Mesendoderm (in vitro differentiated cells): ENCODE measurements at regions not wholly inside any gene's neighbourhood (a gene's known extent, or its start where the extent isn't known, plus 50 kb on each side); places are given as distances from the start of the nearest gene placed in this dataset.
A peak's percentile ranks its signal among the peaks of the same experiment; 100 is the strongest.

Experiments
- DNase-seq: peaks from one replicate; pipeline ENCODE4 v3.0.0; 2013
- H2AK5ac ChIP-seq: 2 replicates; pipeline ENCODE4 v1.6.1; 2013; ENCODE audit warnings: low read length, inconsistent platforms
- H2BK120ac ChIP-seq: 2 replicates; pipeline ENCODE4 v1.6.1; 2013; ENCODE audit warnings: low read depth, mild to moderate bottlenecking, low read length, moderate library complexity, mixed read lengths
- H2BK15ac ChIP-seq: replicated peaks from 2 replicates; pipeline ENCODE4 v1.6.1; 2013; ENCODE audit warnings: low read depth, mild to moderate bottlenecking, moderate library complexity
- H2BK5ac ChIP-seq: 2 replicates; pipeline ENCODE4 v1.6.1; 2013; ENCODE audit warnings: low read length, inconsistent platforms
- H3K18ac ChIP-seq: 2 replicates; pipeline ENCODE4 v1.6.1; 2013; ENCODE audit warnings: mild to moderate bottlenecking, low read length, mixed read lengths
- H3K23ac ChIP-seq: one replicate; pipeline ENCODE4 v1.6.1; 2013; ENCODE audit warnings: low read length
- H3K27ac ChIP-seq: 2 replicates; pipeline ENCODE4 v1.5.1; 2013; ENCODE audit warnings: low read depth, mild to moderate bottlenecking, inconsistent platforms, low read length, moderate library complexity
- H3K27me3 ChIP-seq: 2 replicates; pipeline ENCODE4 v1.6.1; 2013; ENCODE audit warnings: low read length, control low read depth, mild to moderate bottlenecking, inconsistent platforms; ENCODE audit not compliant: insufficient read depth, poor library complexity
- H3K36me3 ChIP-seq: 2 replicates; pipeline ENCODE4 v1.6.1; 2013; ENCODE audit warnings: low read length, inconsistent platforms; ENCODE audit not compliant: control insufficient read depth, insufficient read depth
- H3K4ac ChIP-seq: one replicate; pipeline ENCODE4 v1.6.1; 2013; ENCODE audit warnings: low read depth, mild to moderate bottlenecking, low read length, moderate library complexity
- H3K4me1 ChIP-seq: 2 replicates; pipeline ENCODE4 v1.6.1; 2013; ENCODE audit warnings: low read depth, low read length, inconsistent platforms; ENCODE audit not compliant: control insufficient read depth
- H3K4me2 ChIP-seq: 2 replicates; pipeline ENCODE4 v1.6.1; 2013; ENCODE audit warnings: low read length
- H3K4me3 ChIP-seq: 2 replicates; pipeline ENCODE4 v1.5.1; 2013; ENCODE audit warnings: mild to moderate bottlenecking, low read length
- H3K56ac ChIP-seq: one replicate; pipeline ENCODE4 v1.6.1; 2013; ENCODE audit warnings: low read length
- H3K79me1 ChIP-seq: 2 replicates; pipeline ENCODE4 v1.6.1; 2013; ENCODE audit warnings: low read length, inconsistent platforms
- H3K79me2 ChIP-seq: 2 replicates; pipeline ENCODE4 v1.6.1; 2013; ENCODE audit warnings: mild to moderate bottlenecking, low read length; ENCODE audit not compliant: control insufficient read depth, insufficient read depth
- H3K9ac ChIP-seq: 2 replicates; pipeline ENCODE4 v1.6.1; 2013; ENCODE audit warnings: low read length, inconsistent platforms
- H4K5ac ChIP-seq: one replicate; pipeline ENCODE4 v1.6.1; 2013; ENCODE audit warnings: low read length
- H4K8ac ChIP-seq: one replicate; pipeline ENCODE4 v1.6.1; 2013; ENCODE audit warnings: low read depth, mild to moderate bottlenecking, control low read depth, low read length, moderate library complexity
- WGBS: extraction: QIAGEN DNeasy Blood & Tissue Kit; methylation state at CpG from one replicate; pipeline ENCODE4 v1.1.7; 2013; ENCODE audit warnings: low lambda C conversion rate, missing lambda C conversion rate; ENCODE audit not compliant: insufficient coverage; ENCODE audit errors: extremely low coverage; 5-methylcytosine and 5-hydroxymethylcytosine counted together

- Histone ChIP-seq H4K8ac (no peak overlapping the region), H3K23ac (no peak overlapping the region), H3K36me3 (no peaks in the 10 kb centered on the region), H3K27ac (no peak overlapping the region), H3K4me2 (no peak overlapping the region), H3K4ac (no peak overlapping the region), H2BK5ac (no peak overlapping the region), H3K27me3 (no peaks in the 10 kb centered on the region), H4K5ac (no peak overlapping the region), H2BK120ac (no peak overlapping the region), H3K4me3 (no peak overlapping the region), H3K79me1 (no peaks in the 10 kb centered on the region), H2BK15ac (no peak overlapping the region), H3K56ac (no peak overlapping the region), H3K9ac (no peak overlapping the region), H2AK5ac (no peak overlapping the region), H3K18ac (no peak overlapping the region), H3K79me2 (no peaks in the 10 kb centered on the region), H3K4me1 (no peaks in the 10 kb centered on the region)
- WGBS = no CpG with 5 or more reads among the region's 5 CpGs
- DNase-seq = no peak
Observed at GRCh38 chr13:111551204-111551820, 230.9 kb downstream of the TEX29 start.

GRCh38 chr13:111552891-111553655 lies 232.6 kb downstream of the TEX29 start:
- Histone ChIP-seq H3K9ac (no peak overlapping the region), H3K79me1 (no peaks in the 10 kb centered on the region), H4K8ac (no peak overlapping the region), H2BK120ac (no peak overlapping the region), H3K27me3 (no peaks in the 10 kb centered on the region), H3K4me2 (no peak overlapping the region), H2BK15ac (no peak overlapping the region), H3K4ac (no peak overlapping the region), H3K56ac (no peak overlapping the region), H3K79me2 (no peaks in the 10 kb centered on the region), H3K23ac (peak overlapping the region; percentile 66), H3K4me3 (no peak overlapping the region), H3K4me1 (no peaks in the 10 kb centered on the region), H2AK5ac (no peak overlapping the region), H3K18ac (no peak overlapping the region), H3K27ac (no peak overlapping the region), H4K5ac (no peak overlapping the region), H3K36me3 (no peaks in the 10 kb centered on the region), H2BK5ac (no peak overlapping the region)
- no CpG with 5 or more reads among the region's 10 CpGs for WGBS
- no peak for DNase-seq

- H3K4me1 ChIP-seq = no peaks in the 10 kb centered on the region
- no peak overlapping the region for H3K27ac ChIP-seq
- H3K36me3 ChIP-seq = no peaks in the 10 kb centered on the region
- no peak overlapping the region for H3K4me2 ChIP-seq
- no peak overlapping the region for H2BK5ac ChIP-seq
- no peak overlapping the region for H3K18ac ChIP-seq
- no peak overlapping the region for H3K56ac ChIP-seq
- H3K27me3 ChIP-seq = no peaks in the 10 kb centered on the region
- H3K79me1 ChIP-seq = no peaks in the 10 kb centered on the region
- H4K5ac ChIP-seq = no peak overlapping the region
- H3K9ac ChIP-seq = no peak overlapping the region
- no CpG with 5 or more reads among the region's 16 CpGs for WGBS
- no peak overlapping the region for H4K8ac ChIP-seq
- no peak overlapping the region for H2BK120ac ChIP-seq
- no peak overlapping the region for H2AK5ac ChIP-seq
- no peak overlapping the region for H2BK15ac ChIP-seq
- no peak overlapping the region for H3K4me3 ChIP-seq
- no peak for DNase-seq
- no peaks in the 10 kb centered on the region for H3K79me2 ChIP-seq
- no peak overlapping the region for H3K4ac ChIP-seq
- no peak overlapping the region for H3K23ac ChIP-seq
Observed at GRCh38 chr13:111554539-111555267, 234.3 kb downstream of the TEX29 start.

- no peak overlapping the region for H3K9ac ChIP-seq
- no peak overlapping the region for H2BK15ac ChIP-seq
- no peaks in the 10 kb centered on the region for H3K79me1 ChIP-seq
- H3K27me3 ChIP-seq = no peaks in the 10 kb centered on the region
- H2AK5ac ChIP-seq = no peak overlapping the region
- H3K79me2 ChIP-seq = no peaks in the 10 kb centered on the region
- no peak overlapping the region for H2BK120ac ChIP-seq
- no peak overlapping the region for H3K4me3 ChIP-seq
- H4K5ac ChIP-seq = no peak overlapping the region
- H4K8ac ChIP-seq = no peak overlapping the region
- H3K4me2 ChIP-seq = no peak overlapping the region
- no peak for DNase-seq
- no peak overlapping the region for H3K18ac ChIP-seq
- no peak overlapping the region for H3K56ac ChIP-seq
- no peak overlapping the region for H3K4ac ChIP-seq
- WGBS = no CpG with 5 or more reads among the region's 10 CpGs
- no peak overlapping the region for H3K23ac ChIP-seq
- no peaks in the 10 kb centered on the region for H3K36me3 ChIP-seq
- H3K27ac ChIP-seq = no peak overlapping the region
- H3K4me1 ChIP-seq = no peaks in the 10 kb centered on the region
- no peak overlapping the region for H2BK5ac ChIP-seq
Observed at GRCh38 chr13:111555268-111555808, 234.9 kb downstream of the TEX29 start.

- DNase-seq = no peak
- no peaks in the 10 kb centered on the region for H3K27me3 ChIP-seq
- H3K36me3 ChIP-seq = no peaks in the 10 kb centered on the region
- no peaks in the 10 kb centered on the region for H3K79me2 ChIP-seq
- no peak overlapping the region for H4K8ac ChIP-seq
- no peak overlapping the region for H2AK5ac ChIP-seq
- H3K4me1 ChIP-seq = no peaks in the 10 kb centered on the region
- no CpG with 5 or more reads among the region's 9 CpGs for WGBS
- no peak overlapping the region for H2BK15ac ChIP-seq
- no peak overlapping the region for H3K23ac ChIP-seq
- H3K4me2 ChIP-seq = no peak overlapping the region
- H2BK5ac ChIP-seq = no peak overlapping the region
- no peak overlapping the region for H2BK120ac ChIP-seq
- H4K5ac ChIP-seq = no peak overlapping the region
- H3K9ac ChIP-seq = no peak overlapping the region
- H3K79me1 ChIP-seq = no peaks in the 10 kb centered on the region
- H3K18ac ChIP-seq = no peak overlapping the region
- no peak overlapping the region for H3K4ac ChIP-seq
- H3K27ac ChIP-seq = no peak overlapping the region
- H3K4me3 ChIP-seq = no peak overlapping the region
- H3K56ac ChIP-seq = no peak overlapping the region
Observed at GRCh38 chr13:111555903-111556302, 235.5 kb downstream of the TEX29 start.
